SK-N-SH (cell line): ENCODE measurements at regions not wholly inside any gene's neighbourhood (a gene's known extent, or its start where the extent isn't known, plus 50 kb on each side); places are given as distances from the start of the nearest gene placed in this dataset.

Experiments
- CTCF ChIA-PET: fragments of 300-600, 350-600 bp; formaldehyde crosslinking; extraction: SDS; loops from one replicate; lab custom pipeline; 2021; lab: Yijun Ruan, JAX
- POLR2A ChIA-PET: fragments of 350-600 bp; sonication (Branson Sonifier 250); formaldehyde crosslinking; extraction: SDS; loops from one replicate; lab custom pipeline; 2020; ENCODE audit warnings: antibody characterized with exemption, inconsistent platforms; lab: Yijun Ruan, JAX
- DNase-seq: peaks from one replicate; pipeline ENCODE4 v3.0.0; 2012
- H2AFZ ChIP-seq: fragments of 200-600 bp; sonication (generic); 2 replicates; pipeline ENCODE4 v1.8.1; 2016; ENCODE audit warnings: antibody characterized with exemption, mild to moderate bottlenecking, low read depth
- H3F3A ChIP-seq: fragments of 200-600 bp; sonication (generic); replicated peaks from 2 replicates; pipeline ENCODE3; 2016; ENCODE audit warnings: antibody characterized with exemption, mild to moderate bottlenecking; ENCODE audit not compliant: insufficient read depth
- H3K27ac ChIP-seq, 2 experiments: fragments of 200-500 bp in 1 of 2; fragments of 200-600 bp in 1 of 2; sonication (Bioruptor generic) in 1 of 2; sonication (generic), shearing (Covaris generic) in 1 of 2; 2 replicates each; pipeline versions ENCODE4 v1.5.1 to v1.6.1; 2014 to 2016; ENCODE audit warnings: low read depth in 2 of 2, inconsistent platforms in 1 of 2, low read length in 1 of 2, mild to moderate bottlenecking in 1 of 2, mixed read lengths in 1 of 2
- H3K27me3 ChIP-seq: fragments of 200-600 bp; sonication (generic), shearing (Covaris generic); 2 replicates; pipeline ENCODE4 v1.6.1; 2016; ENCODE audit warnings: mixed run types; ENCODE audit not compliant: insufficient read depth
- H3K36me3 ChIP-seq, 2 experiments: fragments of 200-500 bp in 1 of 2; fragments of 200-600 bp in 1 of 2; sonication (Bioruptor generic) in 1 of 2; sonication (generic) in 1 of 2; replicated peaks in 1 of 2; 2 replicates each; pipeline versions ENCODE3 to v1.5.1; 2014 to 2016; ENCODE audit warnings: low read length in 1 of 2, mild to moderate bottlenecking in 1 of 2; ENCODE audit not compliant: insufficient read depth in 2 of 2, control insufficient read depth in 1 of 2
- H3K4me1 ChIP-seq, 2 experiments: fragments of 200-500 bp in 1 of 2; fragments of 200-600 bp in 1 of 2; sonication (Bioruptor generic) in 1 of 2; sonication (generic), shearing (Covaris generic) in 1 of 2; 2 replicates each; pipeline versions ENCODE4 v1.5.1 to v1.6.1; 2014 to 2016; ENCODE audit warnings: low read depth in 1 of 2, low read length in 1 of 2, mixed run types in 1 of 2; ENCODE audit not compliant: insufficient read depth in 2 of 2, control insufficient read depth in 1 of 2
- H3K4me2 ChIP-seq: fragments of 200-600 bp; sonication (generic), shearing (Covaris generic); 2 replicates; pipeline ENCODE4 v1.6.1; 2017; ENCODE audit warnings: mixed run types
- H3K4me3 ChIP-seq, 2 experiments: fragments of 200-500 bp in 1 of 2; fragments of 200-600 bp in 1 of 2; sonication (Bioruptor generic) in 1 of 2; sonication (generic), shearing (Covaris generic) in 1 of 2; 2 replicates each; pipeline versions ENCODE4 v1.5.1 to v1.8.1; 2014 to 2016; ENCODE audit warnings: low read depth in 2 of 2, inconsistent platforms in 1 of 2, low read length in 1 of 2, mild to moderate bottlenecking in 1 of 2, mixed read lengths in 1 of 2, moderate library complexity in 1 of 2
- H3K79me2 ChIP-seq: fragments of 200-600 bp; sonication (generic); 2 replicates; pipeline ENCODE4 v1.8.1; 2017; ENCODE audit warnings: mild to moderate bottlenecking; ENCODE audit not compliant: insufficient read depth
- H3K9ac ChIP-seq: fragments of 200-600 bp; sonication (generic); 2 replicates; pipeline ENCODE4 v1.6.1; 2017; ENCODE audit warnings: mixed run types
- H3K9me2 ChIP-seq: fragments of 200-600 bp; sonication (generic); 2 replicates; pipeline ENCODE4 v1.6.1; 2017; ENCODE audit warnings: mixed run types
- H3K9me3 ChIP-seq: fragments of 200-600 bp; sonication (generic); 2 replicates; pipeline ENCODE4 v1.6.1; 2017; ENCODE audit warnings: mixed run types, mild to moderate bottlenecking, moderate library complexity
- H4K20me1 ChIP-seq: fragments of 200-600 bp; sonication (generic); 2 replicates; pipeline ENCODE4 v1.6.1; 2017; ENCODE audit warnings: mild to moderate bottlenecking, mixed run types; ENCODE audit not compliant: insufficient read depth
- CHD2 ChIP-seq: fragments of 150-350 bp; IDR thresholded peaks from 2 replicates; pipeline ENCODE4 v1.6.1; 2018; ENCODE audit warnings: low read length; ENCODE audit not compliant: partially characterized antibody
- EP300 ChIP-seq, 2 experiments: IDR thresholded peaks; 2 replicates each; pipeline versions ENCODE4 v1.4.0 to v1.6.1; 2012; ENCODE audit warnings: borderline replicate concordance in 1 of 2, low read depth in 1 of 2, low read length in 1 of 2
- EZH2phosphoT487 ChIP-seq: fragments of 200-600 bp; sonication (generic); IDR thresholded peaks from 2 replicates; pipeline ENCODE4 v1.6.1; 2017; ENCODE audit warnings: low read depth, mixed run types, mild to moderate bottlenecking, antibody characterized with exemption, moderate library complexity, borderline replicate concordance
- FOSL2 ChIP-seq: IDR thresholded peaks from 2 replicates; pipeline ENCODE4 v1.4.0; 2012; ENCODE audit warnings: low read depth, mild to moderate bottlenecking, moderate library complexity, borderline replicate concordance
- FOXJ3 ChIP-seq: sonication (generic); formaldehyde crosslinking; IDR thresholded peaks from 2 replicates; pipeline ENCODE4 v1.5.1; 2020; ENCODE audit warnings: mild to moderate bottlenecking, missing genetic modification reagents
- POLR2AphosphoS5 ChIP-seq: IDR thresholded peaks from 2 replicates; pipeline ENCODE4 v1.6.1; 2012; ENCODE audit warnings: low read depth, low read length
- RAD21 ChIP-seq: IDR thresholded peaks from 2 replicates; pipeline ENCODE4 v1.6.1; 2012; ENCODE audit warnings: mild to moderate bottlenecking, low read length
- RCOR1 ChIP-seq: fragments of 150-350 bp; IDR thresholded peaks from 2 replicates; pipeline ENCODE4 v1.6.1; 2017; ENCODE audit warnings: antibody characterized with exemption, low read length
- RFX5 ChIP-seq: IDR thresholded peaks from 2 replicates; pipeline ENCODE4 v1.6.1; 2012; ENCODE audit warnings: mild to moderate bottlenecking, improper control_type of control experiment, low read length
- RXRA ChIP-seq: IDR thresholded peaks from 2 replicates; pipeline ENCODE4 v1.4.0; 2012; ENCODE audit warnings: low read depth, mild to moderate bottlenecking, borderline replicate concordance
- SMC3 ChIP-seq: IDR thresholded peaks from 2 replicates; pipeline ENCODE4 v1.6.1; 2012; ENCODE audit warnings: low read depth, low read length, improper control_type of control experiment
- TAF1 ChIP-seq: IDR thresholded peaks from 2 replicates; pipeline ENCODE4 v1.6.1; 2012; ENCODE audit warnings: low read depth, mild to moderate bottlenecking, low read length, moderate library complexity, borderline replicate concordance
- YY1 ChIP-seq: IDR thresholded peaks from 2 replicates; pipeline ENCODE4 v1.4.0; 2012; ENCODE audit warnings: low read depth, mild to moderate bottlenecking
- WGBS: methylation state at CpG from one replicate; pipeline ENCODE4 v1.1.6; 2017; ENCODE audit warnings: low lambda C conversion rate; 5-methylcytosine and 5-hydroxymethylcytosine counted together
- TF ChIP-seq, protein P1 (sequence below): IDR thresholded peaks from 2 replicates; pipeline ENCODE4; 2012
- TF ChIP-seq, protein P2 (sequence below): IDR thresholded peaks from 2 replicates; pipeline ENCODE4 v1.4.0; 2012; ENCODE audit warnings: low read depth

- TF ChIP-seq, protein P1, sequence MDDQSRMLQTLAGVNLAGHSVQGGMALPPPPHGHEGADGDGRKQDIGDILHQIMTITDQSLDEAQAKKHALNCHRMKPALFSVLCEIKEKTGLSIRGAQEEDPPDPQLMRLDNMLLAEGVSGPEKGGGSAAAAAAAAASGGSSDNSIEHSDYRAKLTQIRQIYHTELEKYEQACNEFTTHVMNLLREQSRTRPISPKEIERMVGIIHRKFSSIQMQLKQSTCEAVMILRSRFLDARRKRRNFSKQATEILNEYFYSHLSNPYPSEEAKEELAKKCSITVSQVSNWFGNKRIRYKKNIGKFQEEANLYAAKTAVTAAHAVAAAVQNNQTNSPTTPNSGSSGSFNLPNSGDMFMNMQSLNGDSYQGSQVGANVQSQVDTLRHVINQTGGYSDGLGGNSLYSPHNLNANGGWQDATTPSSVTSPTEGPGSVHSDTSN: no peak
- TF ChIP-seq FOXJ3 (CRISPR knock-in tag): no peak
- TF ChIP-seq YY1: no peak
- no peak for TF ChIP-seq CHD2
- TF ChIP-seq EP300 (IDR thresholded peaks at IDR 0.05; ENCODE audit: borderline replicate concordance in 1 of 2, low read depth in 1 of 2, low read length in 1 of 2): no peak
- no peak for TF ChIP-seq POLR2AphosphoS5
- no peak for TF ChIP-seq RFX5
- TF ChIP-seq RCOR1: no peak
- TF ChIP-seq, protein P2, sequence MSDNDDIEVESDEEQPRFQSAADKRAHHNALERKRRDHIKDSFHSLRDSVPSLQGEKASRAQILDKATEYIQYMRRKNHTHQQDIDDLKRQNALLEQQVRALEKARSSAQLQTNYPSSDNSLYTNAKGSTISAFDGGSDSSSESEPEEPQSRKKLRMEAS: no peak
Observed at GRCh38 chr11:131207901-131208300, 162.5 kb upstream of the NTM start (continued).

- DNase-seq: no peak
Observed at GRCh38 chr11:131217313-131218310, 152.8 kb upstream of the NTM start.

DNA sequence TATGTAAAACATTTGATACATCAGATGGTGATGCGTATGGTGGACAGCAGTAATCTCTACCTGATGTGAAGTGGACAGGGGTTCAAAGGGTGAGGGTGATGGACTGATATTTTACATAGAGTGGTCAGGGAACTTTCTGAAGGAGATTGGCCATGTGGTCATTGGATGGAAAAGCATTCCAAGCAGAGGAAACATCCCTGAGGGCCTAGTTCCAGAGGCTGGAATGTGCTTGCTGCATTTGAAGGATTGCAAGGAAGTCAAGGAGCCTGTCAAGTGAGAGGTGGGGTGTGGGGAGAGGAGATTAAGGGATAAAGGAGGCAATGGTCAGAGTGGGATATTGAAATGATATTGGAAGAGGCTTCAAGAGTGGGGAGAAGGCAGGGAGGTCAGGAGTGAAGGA is 151.9 kb upstream of the NTM start:
- Histone ChIP-seq H3K9me3 (no peaks in the 10 kb centered on the region), H3K4me1 (no peaks in the 10 kb centered on the region; a peak in 1 of 4 replicates), H2AFZ (no peak overlapping the region), H3K27me3 (no peaks in the 10 kb centered on the region), H3F3A (no peaks in the 10 kb centered on the region), H3K79me2 (no peaks in the 10 kb centered on the region), H3K4me3 (no peak overlapping the region), H4K20me1 (no peaks in the 10 kb centered on the region), H3K9ac (no peak overlapping the region)
- WGBS: 35% methylated on average over 1 of the region's 1 CpG
- TF ChIP-seq TAF1 (no peak), RXRA (no peak)
- TF ChIP-seq, all 33 proteins: peak for 0
- Histone ChIP-seq H3K9me2 (no peaks in the 10 kb centered on the region), H3K4me2 (no peak overlapping the region), H3K27ac (no peak overlapping the region), H3K36me3 (no peaks in the 10 kb centered on the region)
- ChIA-PET POLR2A (no interaction called here), CTCF (interaction anchor here (1.6 to 2.2 kb wide), 2 partner anchors 154 to 456 kb away, joined by 8 to 9 read pairs; no protein-coding TSS in a partner anchor)
- DNase-seq: no peak

More at GRCh38 chr11:131217313-131218310, 152.8 kb upstream of the NTM start:
- no peaks in the 10 kb centered on the region for H3K9me2 ChIP-seq
- H3K9me3 ChIP-seq: no peaks in the 10 kb centered on the region
- H3F3A ChIP-seq: no peaks in the 10 kb centered on the region
- CTCF ChIA-PET: interaction anchor here (0.6 to 2.3 kb wide), 9 partner anchors 11 to 457 kb away, joined by 3 to 19 read pairs (median 5); no protein-coding TSS in a partner anchor
- no peaks in the 10 kb centered on the region for H3K27me3 ChIP-seq
- no peak overlapping the region for H3K4me2 ChIP-seq
- POLR2A ChIA-PET: no interaction called here
- H4K20me1 ChIP-seq: no peaks in the 10 kb centered on the region
- WGBS: 5% methylated on average over 8 of the region's 8 CpGs
- H2AFZ ChIP-seq: no peak overlapping the region
- no peaks in the 10 kb centered on the region for H3K36me3 ChIP-seq
- H3K4me1 ChIP-seq: no peaks in the 10 kb centered on the region
- no peak overlapping the region for H3K27ac ChIP-seq
- no peak overlapping the region for H3K9ac ChIP-seq
- TF ChIP-seq EZH2phosphoT487 (no peak), FOSL2 (no peak), SMC3 (peak; percentile 26; the same call in 1 of the 2 replicates), RAD21 (peak; percentile 56)
- H3K4me3 ChIP-seq: no peak overlapping the region
- H3K79me2 ChIP-seq: no peaks in the 10 kb centered on the region
